Left ventricle myocardium superior (tissue), 1 donor: ENCODE measurements at regions not wholly inside any gene's neighbourhood (a gene's known extent, or its start where the extent isn't known, plus 50 kb on each side); places are given as distances from the start of the nearest gene placed in this dataset.
A peak's percentile ranks its signal among the peaks of the same experiment; 100 is the strongest.
"Not testable (repeated sequence)": the region's sequence is repeated elsewhere in the genome, so short reads cannot be mapped to it uniquely, and the experiment has no call there.

ENCODE experiments used
- ATAC-seq: fragments of 200-7000 bp; cut with Tn5 transposase; one replicate; pipeline ENCODE4 v1.9.1; 2020; ENCODE audit warnings: mild to moderate bottlenecking, moderate library complexity
- DNase-seq: peaks from one replicate; pipeline ENCODE4 v3.0.0-alpha.2; 2020
- intact Hi-C: fragments of 100-400 bp; cut with micrococcal nuclease; formaldehyde crosslinking; loops from one replicate; pipeline ENCODE4 v1.11.0; 2022
- donor health status: DM: no; HTN: yes; CAD: no; lungs with severe emphysema.

DNA sequence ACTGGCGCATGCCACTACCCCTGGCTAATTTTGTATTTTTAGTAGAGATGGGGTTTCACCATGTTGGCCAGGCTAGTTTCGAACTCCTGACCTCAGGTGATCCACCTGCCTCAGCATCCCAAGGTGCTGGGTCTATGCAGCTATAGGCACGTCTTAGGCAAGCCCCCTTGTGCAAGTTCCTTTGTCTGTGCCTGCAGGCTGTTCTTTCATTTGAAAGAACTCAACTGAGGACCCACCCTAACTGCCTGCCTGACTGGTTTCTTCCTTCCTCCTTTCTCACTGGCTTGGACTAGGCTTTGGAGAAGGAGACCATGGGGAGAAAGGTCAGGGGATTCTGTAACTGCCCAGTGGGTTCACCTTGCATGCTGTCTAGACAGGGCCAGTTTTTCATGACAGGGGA is 361.0 kb downstream of the TYW1 start:
- DNase-seq, intact Hi-C loops, ATAC-seq: not testable (repeated sequence)

DNA sequence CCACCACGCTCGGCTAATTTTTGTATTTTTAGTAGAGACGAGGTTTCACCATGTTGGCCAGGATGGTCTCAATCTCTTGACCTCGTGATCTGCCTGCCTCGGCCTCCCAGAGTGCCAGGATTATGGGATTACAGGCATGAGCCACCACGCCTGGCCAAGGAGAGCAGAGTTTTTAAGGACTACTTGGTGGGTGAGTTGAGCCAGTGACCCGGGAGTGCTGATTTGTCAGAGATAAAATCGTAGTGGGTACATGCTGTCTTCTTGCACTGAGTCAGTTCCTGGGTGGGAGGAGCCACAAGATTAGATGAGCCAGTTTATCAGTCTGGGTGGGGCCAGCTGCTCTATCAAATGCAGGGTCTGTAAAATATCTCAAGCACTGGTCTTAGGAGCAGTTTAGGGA is 361.7 kb downstream of the TYW1 start:
- intact Hi-C loops, DNase-seq, ATAC-seq: not testable (repeated sequence)

DNA sequence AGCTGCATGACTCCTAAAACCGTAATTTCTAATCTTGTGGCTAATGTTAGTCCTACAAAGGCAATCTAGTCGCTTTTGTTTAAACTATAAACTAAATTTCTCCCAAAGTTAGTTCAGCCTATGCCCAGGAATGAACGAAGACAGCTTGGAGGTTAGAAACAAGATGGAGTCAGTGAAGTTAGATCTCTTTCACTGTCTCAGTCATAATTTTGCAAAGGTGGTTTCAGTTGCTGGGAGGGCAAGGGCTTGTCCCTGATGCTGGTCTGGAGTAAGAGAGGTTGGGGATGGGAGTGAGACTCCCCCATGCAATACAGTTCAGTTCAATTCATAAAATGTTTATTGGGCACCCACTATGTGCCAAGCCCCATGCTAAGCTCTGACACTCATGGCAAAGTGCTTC is 362.1 kb downstream of the TYW1 start:
- DNase-seq, intact Hi-C loops, ATAC-seq: not testable (repeated sequence)

DNA sequence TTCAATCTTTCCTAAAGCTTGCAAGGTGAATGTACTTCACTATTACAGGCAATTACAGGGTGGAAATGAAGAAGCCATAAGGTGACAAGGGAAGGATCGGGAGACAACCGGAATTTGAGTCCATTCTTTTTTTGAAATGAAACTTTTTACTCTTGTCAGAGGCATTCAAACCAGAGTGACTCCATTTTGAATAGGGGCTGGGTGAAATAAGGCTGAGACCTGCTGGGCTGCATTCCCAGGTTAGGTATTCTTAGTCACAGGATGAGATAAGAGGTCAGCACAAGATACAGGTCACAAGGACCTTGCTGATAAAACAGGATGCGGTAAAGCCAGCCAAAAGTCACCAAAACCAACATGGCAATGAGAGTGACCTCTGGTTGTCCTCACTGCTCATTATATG is 363.3 kb downstream of the TYW1 start:
- ATAC-seq (peak; percentile 72), DNase-seq (no peak)
- intact Hi-C loops, result no loop called here

DNA sequence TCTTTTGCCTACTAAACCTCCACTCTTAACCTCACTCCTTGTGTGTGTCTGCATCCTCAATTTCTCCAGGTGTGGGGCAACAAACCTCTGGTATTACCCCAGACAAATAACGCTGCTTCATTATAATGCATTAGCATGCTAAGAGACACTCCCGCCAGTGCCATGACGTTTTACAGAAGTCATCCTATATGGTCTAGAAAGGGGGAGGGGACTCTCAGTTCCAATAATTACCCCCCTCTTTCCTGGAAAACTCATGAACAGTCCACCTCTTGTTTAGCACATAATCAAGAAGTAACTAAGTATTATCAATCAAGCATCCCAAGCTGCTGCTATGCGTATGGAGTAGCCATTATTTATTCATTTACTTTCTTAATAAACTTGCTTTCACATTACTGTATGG is 364.5 kb downstream of the TYW1 start:
- DNase-seq, result no peak
- no peak for ATAC-seq
- intact Hi-C loops, result no loop called here

DNA sequence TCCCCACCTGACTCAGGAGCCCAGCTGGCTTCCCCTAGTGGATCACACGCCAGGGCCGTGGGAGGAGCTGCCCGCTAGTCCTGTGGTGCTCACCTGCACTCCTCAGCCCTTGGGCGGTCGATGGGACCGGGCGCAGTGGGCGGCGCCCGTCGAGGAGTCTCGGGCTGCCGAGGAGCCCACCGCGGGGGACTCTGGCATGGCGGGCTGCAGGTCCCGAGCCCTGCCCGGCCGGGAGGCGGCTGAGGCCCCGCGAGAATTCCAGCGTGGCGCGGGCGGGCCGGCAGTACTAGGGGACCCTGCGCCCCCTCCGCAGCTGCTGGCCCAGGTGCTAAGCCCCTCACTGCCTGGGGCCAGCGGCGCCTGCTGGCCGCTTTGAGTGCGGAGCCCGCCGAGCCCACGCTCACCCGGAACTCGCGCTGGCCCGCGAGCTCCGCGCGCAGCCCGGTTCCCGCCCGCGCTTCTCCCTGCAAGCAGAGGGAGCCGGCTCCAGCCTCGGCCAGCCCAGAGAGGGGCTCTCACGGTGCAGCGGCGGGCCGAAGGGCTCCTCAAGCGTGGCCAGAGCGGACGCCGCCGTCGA is 367.9 kb downstream of the TYW1 start:
- no peak for DNase-seq
- intact Hi-C loops, result no loop called here
- peak; percentile 13 for ATAC-seq

DNA sequence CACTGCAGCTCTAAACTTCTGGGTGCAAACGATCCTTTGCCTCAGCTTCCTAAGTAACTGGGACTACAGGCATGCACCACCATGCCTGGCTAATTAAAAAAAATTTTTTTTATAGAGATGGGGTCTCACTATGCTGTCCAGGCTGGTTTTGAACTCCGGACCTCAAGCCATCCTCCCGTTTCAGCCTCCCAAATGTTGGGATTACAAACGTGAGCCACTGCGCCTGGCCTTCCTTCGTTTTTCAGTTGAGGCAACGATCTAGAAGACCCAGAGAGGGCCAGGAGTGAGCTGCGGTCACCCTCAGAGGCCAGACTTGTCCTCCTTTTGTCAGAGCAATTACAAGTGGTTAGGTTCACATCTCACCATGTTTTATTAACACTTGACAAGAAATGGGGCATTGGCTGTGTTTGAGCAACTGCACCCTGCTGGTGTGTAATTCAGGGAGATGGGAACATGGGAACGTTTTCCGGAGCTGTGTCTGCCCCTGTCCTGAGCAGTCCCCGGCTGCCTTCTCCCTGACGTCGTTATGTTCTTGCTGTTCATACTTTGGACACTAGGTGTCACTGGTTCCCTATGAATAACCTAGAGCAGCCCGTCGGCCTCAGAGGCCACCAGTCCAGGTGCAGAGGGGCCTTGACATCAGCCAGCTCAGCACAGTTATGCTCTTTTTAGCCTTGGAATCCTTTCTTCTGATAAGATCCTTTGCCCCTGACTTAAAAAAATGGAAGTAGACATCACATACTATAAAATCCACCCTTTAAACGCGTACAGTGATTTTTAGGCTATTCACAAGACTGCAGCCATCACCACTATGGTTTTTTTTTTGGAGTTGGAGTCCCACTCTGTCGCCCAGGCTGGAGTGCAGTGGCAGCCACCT is 375.0 kb downstream of the TYW1 start:
- peak; percentile 40 for DNase-seq
- ATAC-seq, result peak; percentile 94
- intact Hi-C loops, result no loop called here

DNA sequence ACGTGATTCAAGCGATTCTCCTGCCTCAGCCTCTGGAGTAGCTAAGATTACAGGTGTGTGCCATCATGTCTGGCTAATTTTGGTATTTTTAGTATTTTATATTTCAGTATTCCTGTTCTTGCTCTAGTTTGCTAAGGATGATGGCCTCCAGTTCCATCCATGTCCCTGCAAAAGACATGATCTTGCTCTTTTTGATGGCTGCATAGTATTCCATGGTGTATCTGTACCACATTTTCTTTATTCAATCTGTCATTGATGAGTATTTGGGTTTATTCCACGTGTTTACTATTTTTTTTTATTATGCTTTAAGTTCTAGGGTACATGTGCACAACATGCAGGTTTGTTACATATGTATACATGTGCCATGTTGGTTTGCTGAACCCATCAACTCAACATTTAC is 376.8 kb downstream of the TYW1 start:
- intact Hi-C loops, DNase-seq, ATAC-seq: not testable (repeated sequence)

DNA sequence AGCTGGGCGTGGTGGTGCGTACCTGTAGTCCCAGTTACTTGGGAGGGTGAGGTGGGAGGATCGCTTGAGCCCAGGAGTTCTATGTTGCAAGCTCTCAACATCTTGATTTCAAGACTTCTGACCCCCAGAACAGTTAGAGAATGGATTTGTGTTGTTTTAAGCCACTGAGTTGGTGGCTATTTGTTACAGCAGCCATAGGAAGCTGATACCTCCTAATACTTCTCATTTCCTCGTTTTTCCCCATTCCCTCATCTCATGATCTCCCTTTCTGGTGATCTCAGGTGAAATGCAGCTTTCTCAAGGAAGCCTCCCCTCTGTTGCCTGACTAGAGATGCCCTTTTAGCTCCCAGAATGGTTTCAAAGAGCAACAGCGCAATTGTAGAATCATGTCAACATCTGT is 378.8 kb downstream of the TYW1 start:
- ATAC-seq, result no peak

DNA sequence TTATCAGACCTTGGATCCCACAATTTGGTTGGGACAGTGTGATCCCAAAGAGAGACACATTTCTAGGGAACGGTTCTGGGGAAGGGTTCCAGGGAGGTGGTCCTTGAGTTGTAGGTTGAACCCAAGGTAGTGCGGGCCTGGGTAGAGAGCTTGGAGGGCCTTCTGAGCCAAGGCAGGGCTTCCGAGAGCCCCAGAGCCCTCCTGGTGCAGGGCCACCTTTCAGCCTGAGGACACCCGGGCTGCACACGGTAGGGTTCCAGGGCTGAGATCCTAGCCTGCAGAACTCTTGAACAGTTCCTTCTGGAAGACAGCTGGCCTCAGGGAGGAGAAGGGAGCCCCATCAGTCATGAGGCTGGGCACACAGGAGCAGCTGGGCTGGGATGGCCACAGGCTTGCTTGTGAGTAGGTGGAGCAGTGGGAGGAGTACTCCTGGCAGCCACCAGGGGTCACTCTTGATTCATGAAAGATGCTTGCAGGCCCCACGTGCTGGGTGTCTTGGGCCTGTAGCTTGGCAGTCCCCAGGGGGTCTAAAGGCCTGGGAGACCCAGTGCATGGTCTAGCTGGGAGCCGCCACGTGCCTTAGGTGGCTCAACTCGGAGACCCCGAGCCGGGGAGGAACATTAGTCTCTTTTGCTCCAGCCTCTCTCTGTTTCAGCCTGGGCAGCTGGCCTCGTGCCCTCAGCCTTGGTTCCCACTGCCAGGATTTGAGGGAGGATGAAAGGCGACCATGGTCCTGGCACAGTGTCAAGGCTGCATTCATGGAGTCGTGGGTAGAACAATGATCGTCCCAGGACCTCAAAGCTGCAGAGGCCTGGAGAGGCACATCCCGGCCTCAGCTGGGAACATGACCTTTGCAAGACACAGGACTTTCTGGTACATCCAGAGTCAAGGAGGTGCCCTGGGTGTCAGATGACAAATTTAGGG is 381.6 kb downstream of the TYW1 start:
- DNase-seq (peak; percentile 67), ATAC-seq (peak; percentile 81)
- intact Hi-C loops, result no loop called here

More for the DNA sequence above, 378.8 kb downstream of the TYW1 start:
- intact Hi-C loops, result no loop called here
- no peak for DNase-seq

DNA sequence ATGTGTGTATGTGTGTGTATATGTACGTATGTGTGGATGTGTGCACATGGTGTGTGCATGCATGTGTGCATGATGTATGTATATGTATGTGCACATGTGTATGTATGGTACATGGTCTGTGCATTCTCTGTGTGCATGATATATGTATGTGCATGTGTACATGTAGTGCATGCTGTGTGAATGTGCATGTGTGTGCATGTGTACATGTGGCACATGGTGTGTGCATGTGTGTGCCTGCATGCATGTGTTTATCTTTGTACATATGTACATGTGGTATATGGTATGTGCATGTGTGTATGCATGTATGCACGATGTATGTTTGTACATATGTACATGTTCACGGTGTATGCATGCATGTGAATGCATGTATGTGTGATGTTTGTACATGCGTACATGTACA is 383.7 kb downstream of the TYW1 start:
- intact Hi-C loops, result no loop called here
- no peak for DNase-seq
- no peak for ATAC-seq

DNA sequence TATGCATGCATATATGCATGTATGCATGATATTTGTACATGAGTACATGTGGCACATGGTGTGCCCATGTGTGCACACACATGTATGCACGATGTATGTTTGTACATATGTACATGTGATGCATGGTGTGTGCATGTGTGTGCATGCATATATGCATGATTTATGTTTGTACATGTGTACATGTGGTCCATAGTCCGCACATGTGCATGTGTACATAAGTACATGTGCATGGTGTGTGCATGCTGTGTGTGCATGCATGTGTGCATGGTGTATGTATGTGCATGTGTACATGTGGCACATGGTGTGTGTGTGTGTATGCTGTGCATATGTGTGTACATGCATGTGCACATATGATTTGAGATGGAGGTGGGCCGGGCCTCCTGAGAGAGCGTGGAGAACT is 384.2 kb downstream of the TYW1 start:
- DNase-seq (no peak), ATAC-seq (no peak)
- intact Hi-C loops, result no loop called here

DNA sequence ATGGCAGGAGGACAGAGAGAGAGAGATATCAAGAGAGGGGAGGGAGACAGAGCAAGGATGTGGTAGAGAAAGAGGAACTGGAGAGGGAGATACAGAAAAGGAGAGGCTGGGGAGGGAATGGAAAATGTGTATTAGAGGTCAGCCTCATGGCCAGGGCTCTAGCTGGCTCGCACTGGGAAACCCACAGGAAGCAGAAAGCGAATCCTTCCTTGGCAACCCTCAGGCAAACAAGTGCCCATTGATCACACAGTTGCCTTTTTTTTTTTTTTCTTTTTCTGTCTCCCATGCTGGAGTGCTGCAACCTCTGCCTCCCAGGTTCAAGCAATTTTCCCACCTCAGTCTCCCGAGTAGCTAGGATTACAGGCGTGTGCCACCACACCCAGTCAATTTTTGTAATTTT is 391.2 kb downstream of the TYW1 start:
- ATAC-seq (no peak), DNase-seq (no peak)
- intact Hi-C loops, result no loop called here

DNA sequence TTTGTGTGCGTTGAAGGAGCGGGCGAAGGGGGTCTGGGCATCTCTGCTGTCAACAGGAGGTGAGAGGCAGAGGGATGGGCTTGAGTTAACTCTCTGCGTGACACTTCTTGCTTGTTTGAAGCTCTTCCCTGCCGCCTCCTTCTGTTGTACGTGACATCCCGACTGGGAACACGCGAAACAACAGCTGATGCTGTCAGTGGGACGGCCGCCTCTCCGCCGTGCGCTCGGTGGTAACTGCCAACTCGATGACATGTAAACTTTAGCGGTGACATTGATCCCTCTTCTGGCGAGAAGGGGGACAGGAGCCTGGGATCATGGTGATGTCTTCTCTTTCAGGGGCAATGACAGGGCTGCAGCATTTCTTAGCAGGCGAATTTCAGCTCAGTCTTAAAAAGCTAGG is 394.5 kb downstream of the TYW1 start:
- DNase-seq, result no peak
- intact Hi-C loops, result no loop called here
- no peak for ATAC-seq

DNA sequence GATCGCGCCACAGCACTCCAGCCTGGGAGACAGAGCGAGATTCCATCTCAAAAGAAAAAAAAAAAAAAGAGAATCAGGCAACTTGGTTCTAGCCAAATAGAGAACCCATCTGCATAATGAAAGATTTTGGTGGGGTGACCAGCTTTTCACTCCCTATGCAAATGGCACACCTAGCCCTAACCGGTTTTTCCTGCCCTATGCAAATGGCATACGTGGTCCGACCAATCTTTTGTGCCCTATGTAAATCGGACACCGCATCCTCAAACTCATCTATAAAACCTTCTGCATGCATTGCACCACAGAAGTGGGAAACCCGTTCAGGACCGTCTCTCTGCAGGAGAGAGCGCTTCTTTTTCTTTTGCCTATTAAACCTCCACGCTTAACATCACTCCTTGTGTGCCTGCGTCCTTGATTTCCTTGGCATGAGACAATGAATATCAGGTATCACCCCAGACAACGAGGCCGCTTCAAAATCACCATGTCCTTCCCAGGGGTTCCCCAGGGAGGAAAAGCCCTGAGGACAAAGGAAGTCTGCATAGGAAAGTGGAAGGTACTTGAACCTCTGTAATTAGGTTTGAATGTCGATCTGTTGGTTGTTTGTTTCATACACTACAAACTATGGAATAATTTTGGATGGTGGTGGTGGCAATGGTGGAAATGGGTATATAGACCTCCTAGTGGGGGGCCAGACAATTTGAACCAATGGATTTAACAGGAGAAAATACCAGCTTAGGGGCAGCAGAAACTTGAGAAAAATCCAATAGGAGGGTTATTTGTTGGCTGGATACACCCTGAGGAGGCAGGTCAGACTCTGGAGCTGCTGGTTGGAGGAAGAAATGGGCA is 396.2 kb downstream of the TYW1 start:
- DNase-seq, result no peak
- intact Hi-C loops, result no loop called here
- ATAC-seq, result no peak

DNA sequence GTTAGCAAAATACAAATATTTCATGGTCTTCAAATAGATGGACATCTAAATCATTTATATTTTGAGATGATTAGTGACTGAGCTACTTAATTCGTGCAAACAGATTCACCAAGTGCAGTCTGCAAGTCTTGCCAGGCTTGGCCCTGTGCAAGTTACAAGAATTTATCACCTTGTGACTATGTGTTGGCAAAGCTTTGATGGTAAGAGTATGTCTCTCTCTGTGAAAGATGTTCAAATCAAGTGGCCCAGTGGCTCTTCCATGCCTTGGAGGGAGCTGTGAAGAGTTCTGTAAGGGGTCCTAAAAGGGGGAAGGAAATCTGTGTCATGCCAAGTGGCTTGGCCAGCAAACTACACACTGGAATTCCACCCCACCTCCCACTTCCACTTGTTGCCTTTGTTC is 397.3 kb downstream of the TYW1 start:
- intact Hi-C loops, result no loop called here
- ATAC-seq (no peak), DNase-seq (no peak)

DNA sequence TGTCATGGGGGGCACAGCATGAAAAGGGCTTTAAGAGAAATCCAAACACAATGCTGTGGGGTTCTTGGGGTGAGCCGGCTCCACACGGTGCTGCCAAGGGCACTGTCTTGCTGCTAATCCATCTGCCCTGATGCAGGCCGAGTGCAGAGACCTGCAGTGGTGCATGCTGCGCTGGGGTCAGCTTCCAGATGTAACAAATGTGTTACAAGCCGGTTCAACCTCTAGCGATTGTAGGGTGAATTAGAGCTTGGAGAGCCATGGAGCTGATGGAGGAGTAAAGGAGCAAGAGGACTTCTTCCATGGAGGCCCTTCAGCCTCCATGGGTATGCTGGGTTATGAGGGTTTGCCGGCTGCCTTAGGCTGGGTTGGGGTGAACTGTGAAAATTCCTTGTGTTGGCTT is 402.3 kb downstream of the TYW1 start:
- ATAC-seq (no peak), DNase-seq (no peak)
- intact Hi-C loops, result no loop called here

DNA sequence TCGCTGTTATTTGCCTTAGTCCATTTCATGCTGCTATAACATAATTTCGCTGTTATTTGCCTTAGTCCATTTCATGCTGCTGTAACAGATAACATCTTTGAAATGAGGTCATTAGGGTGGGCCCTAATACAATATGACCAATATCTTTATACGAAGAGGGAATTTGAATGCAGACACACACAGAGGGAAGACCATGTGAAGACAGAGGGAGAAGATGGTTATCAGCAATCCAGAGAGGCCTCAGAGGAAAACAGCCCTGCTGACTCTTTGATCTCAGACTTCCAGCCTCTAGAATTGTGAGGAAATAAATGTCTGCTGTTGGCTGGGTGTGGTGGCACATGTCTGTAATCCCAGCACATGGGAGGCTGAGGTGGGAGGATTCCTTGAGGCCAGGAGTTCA is 404.9 kb downstream of the TYW1 start:
- intact Hi-C loops, result no loop called here
- ATAC-seq (no peak), DNase-seq (no peak)

DNA sequence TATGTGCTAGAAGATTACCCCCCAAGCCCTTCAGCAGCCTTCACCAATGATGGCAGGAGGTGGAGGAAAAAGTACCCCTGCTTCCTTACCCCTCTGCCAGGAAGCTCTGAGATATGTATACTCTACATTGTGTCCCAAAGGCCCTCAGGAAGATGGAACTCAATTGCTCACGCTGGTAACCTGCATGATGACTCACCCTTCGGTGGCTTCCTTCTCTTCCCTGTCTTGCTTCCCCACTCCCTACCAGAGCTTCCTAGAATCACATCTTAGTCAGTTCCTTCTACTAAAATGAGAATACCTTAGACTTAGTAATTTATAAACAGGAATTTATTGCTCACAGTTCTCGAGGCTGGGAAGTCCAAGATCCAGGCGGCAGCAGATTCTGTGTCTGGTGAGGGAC is 405.6 kb downstream of the TYW1 start:
- intact Hi-C loops, result no loop called here
- DNase-seq, result no peak
- ATAC-seq, result no peak
